ENCODE measurements at regions not wholly inside any gene's neighbourhood (a gene's known extent, or its start where the extent isn't known, plus 50 kb on each side); places are given as distances from the start of the nearest gene placed in this dataset.

DNA sequence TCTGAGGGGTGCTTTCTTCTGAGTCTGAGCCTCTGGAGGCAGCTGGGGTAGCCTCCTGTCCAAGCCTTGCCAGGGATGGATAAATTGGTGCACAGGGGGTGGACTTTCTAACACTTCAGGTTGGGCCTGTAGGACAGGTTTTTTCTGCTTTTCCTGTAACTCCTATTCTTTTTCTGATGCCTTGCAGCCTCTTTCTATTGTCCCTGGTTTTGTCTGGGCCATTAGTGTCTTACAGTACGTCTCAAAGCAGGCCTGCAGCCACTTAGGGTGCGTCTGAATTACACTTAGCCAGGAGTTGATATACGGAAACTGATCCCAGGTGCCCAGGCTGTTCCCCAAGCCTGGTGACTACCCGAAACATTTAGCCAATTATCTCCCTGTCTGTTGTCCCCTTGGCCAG, 213.3 kb upstream of the HTR2A start:
- TF ChIP-seq, protein P1, sequence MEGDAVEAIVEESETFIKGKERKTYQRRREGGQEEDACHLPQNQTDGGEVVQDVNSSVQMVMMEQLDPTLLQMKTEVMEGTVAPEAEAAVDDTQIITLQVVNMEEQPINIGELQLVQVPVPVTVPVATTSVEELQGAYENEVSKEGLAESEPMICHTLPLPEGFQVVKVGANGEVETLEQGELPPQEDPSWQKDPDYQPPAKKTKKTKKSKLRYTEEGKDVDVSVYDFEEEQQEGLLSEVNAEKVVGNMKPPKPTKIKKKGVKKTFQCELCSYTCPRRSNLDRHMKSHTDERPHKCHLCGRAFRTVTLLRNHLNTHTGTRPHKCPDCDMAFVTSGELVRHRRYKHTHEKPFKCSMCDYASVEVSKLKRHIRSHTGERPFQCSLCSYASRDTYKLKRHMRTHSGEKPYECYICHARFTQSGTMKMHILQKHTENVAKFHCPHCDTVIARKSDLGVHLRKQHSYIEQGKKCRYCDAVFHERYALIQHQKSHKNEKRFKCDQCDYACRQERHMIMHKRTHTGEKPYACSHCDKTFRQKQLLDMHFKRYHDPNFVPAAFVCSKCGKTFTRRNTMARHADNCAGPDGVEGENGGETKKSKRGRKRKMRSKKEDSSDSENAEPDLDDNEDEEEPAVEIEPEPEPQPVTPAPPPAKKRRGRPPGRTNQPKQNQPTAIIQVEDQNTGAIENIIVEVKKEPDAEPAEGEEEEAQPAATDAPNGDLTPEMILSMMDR (IDR thresholded peaks at IDR 0.05): no peak
- no peak for TF ChIP-seq EZH2 (IDR thresholded peaks at IDR 0.05; ENCODE audit: borderline replicate concordance, insufficient read depth, low read depth, low read length, poor library complexity, severe bottlenecking)

All from B cell (primary cell).